Neuronal stem cell (in vitro differentiated cells): ENCODE measurements at regions not wholly inside any gene's neighbourhood (a gene's known extent, or its start where the extent isn't known, plus 50 kb on each side); places are given as distances from the start of the nearest gene placed in this dataset.

ENCODE experiments used
- DNase-seq: peaks from one replicate; pipeline ENCODE4 v3.0.0-alpha.2; 2013; ENCODE audit warnings: low spot score
- H2AFZ ChIP-seq: one replicate; pipeline ENCODE4 v1.6.1; 2013; ENCODE audit warnings: mild to moderate bottlenecking, low read length, inconsistent platforms
- H2AK5ac ChIP-seq: 2 replicates; pipeline ENCODE4 v1.6.1; 2013; ENCODE audit warnings: low read depth, mild to moderate bottlenecking, inconsistent platforms, low read length, moderate library complexity, mixed read lengths
- H2BK120ac ChIP-seq: 2 replicates; pipeline ENCODE4 v1.6.1; 2013; ENCODE audit warnings: low read depth, mild to moderate bottlenecking, inconsistent platforms, low read length, moderate library complexity, mixed read lengths
- H2BK12ac ChIP-seq: one replicate; pipeline ENCODE4 v1.6.1; 2013; ENCODE audit warnings: low read length, inconsistent platforms
- H2BK15ac ChIP-seq: 2 replicates; pipeline ENCODE4 v1.6.1; 2013; ENCODE audit warnings: mild to moderate bottlenecking, low read length, inconsistent platforms, mixed read lengths
- H2BK5ac ChIP-seq: one replicate; pipeline ENCODE4 v1.6.1; 2013; ENCODE audit warnings: inconsistent platforms, mild to moderate bottlenecking, low read length, moderate library complexity
- H3K14ac ChIP-seq: one replicate; pipeline ENCODE4 v1.6.1; 2013; ENCODE audit warnings: low read length, inconsistent platforms
- H3K18ac ChIP-seq: 2 replicates; pipeline ENCODE4 v1.6.1; 2013; ENCODE audit warnings: low read length, inconsistent platforms
- H3K23ac ChIP-seq: 2 replicates; pipeline ENCODE4 v1.6.1; 2013; ENCODE audit warnings: low read depth, mild to moderate bottlenecking, mixed read lengths, low read length, inconsistent platforms; ENCODE audit not compliant: poor library complexity
- H3K27ac ChIP-seq: replicated peaks from 3 replicates; pipeline ENCODE4 v1.5.1; 2013; ENCODE audit warnings: low read length, inconsistent platforms
- H3K27me3 ChIP-seq, 3 experiments: 2 replicates each; pipeline ENCODE4 v1.6.1; 2013; ENCODE audit warnings: low read length in 3 of 3, mild to moderate bottlenecking in 2 of 3, inconsistent platforms in 1 of 3, low read depth in 1 of 3, mixed read lengths in 1 of 3, moderate library complexity in 1 of 3; ENCODE audit not compliant: control insufficient read depth in 3 of 3, insufficient read depth in 3 of 3
- H3K36me3 ChIP-seq, 2 donors: replicated peaks in 1 of 2; 2 replicates each; pipeline ENCODE4 v1.6.1; 2013; ENCODE audit warnings: low read length in 2 of 2; ENCODE audit not compliant: control insufficient read depth in 2 of 2, insufficient read depth in 2 of 2
- H3K4ac ChIP-seq: 2 replicates; pipeline ENCODE4 v1.6.1; 2013; ENCODE audit warnings: inconsistent platforms, mild to moderate bottlenecking, low read length, moderate library complexity
- H3K4me1 ChIP-seq, 2 donors: 1 replicate in 1 of 2; 2 replicates in 1 of 2; pipeline ENCODE4 v1.6.1; 2013; ENCODE audit warnings: low read length in 2 of 2, low read depth in 1 of 2; ENCODE audit not compliant: control insufficient read depth in 2 of 2, insufficient read depth in 1 of 2
- H3K4me2 ChIP-seq: one replicate; pipeline ENCODE4 v1.6.1; 2013; ENCODE audit warnings: mild to moderate bottlenecking, low read length, inconsistent platforms; ENCODE audit not compliant: insufficient read depth, poor library complexity, severe bottlenecking
- H3K4me3 ChIP-seq, 2 donors: 2 replicates each; pipeline ENCODE4 v1.5.1; 2013; ENCODE audit warnings: low read length in 2 of 2, mild to moderate bottlenecking in 2 of 2, inconsistent platforms in 1 of 2, moderate library complexity in 1 of 2
- H3K79me1 ChIP-seq: one replicate; pipeline ENCODE4 v1.6.1; 2013; ENCODE audit warnings: low read depth, mild to moderate bottlenecking, inconsistent platforms, low read length, moderate library complexity
- H3K9ac ChIP-seq: one replicate; pipeline ENCODE4 v1.6.1; 2013; ENCODE audit warnings: mild to moderate bottlenecking, low read depth, low read length, inconsistent platforms; ENCODE audit not compliant: poor library complexity
- H3K9me3 ChIP-seq, 2 donors: replicated peaks in 1 of 2; 2 replicates each; pipeline versions ENCODE3 to v1.6.1; 2013; ENCODE audit warnings: low read length in 2 of 2, mild to moderate bottlenecking in 2 of 2, inconsistent platforms in 1 of 2, low read depth in 1 of 2, mixed read lengths in 1 of 2, moderate library complexity in 1 of 2; ENCODE audit not compliant: control insufficient read depth in 2 of 2, insufficient read depth in 1 of 2
- H4K8ac ChIP-seq: one replicate; pipeline ENCODE4 v1.6.1; 2013; ENCODE audit warnings: low read depth, mild to moderate bottlenecking, inconsistent platforms, low read length, moderate library complexity
- H4K91ac ChIP-seq: one replicate; pipeline ENCODE4 v1.6.1; 2013; ENCODE audit warnings: low read length, low read depth, mild to moderate bottlenecking, inconsistent platforms; ENCODE audit not compliant: poor library complexity
- WGBS, 2 donors: extraction: QIAGEN DNeasy Blood & Tissue Kit; methylation state at CpG; one replicate each; pipeline ENCODE4 v1.1.7; 2013; ENCODE audit warnings: missing lambda C conversion rate in 2 of 2, mixed read lengths in 1 of 2; ENCODE audit not compliant: insufficient read length in 2 of 2, insufficient replicate concordance in 1 of 2; ENCODE audit errors: extremely low coverage in 2 of 2; 5-methylcytosine and 5-hydroxymethylcytosine counted together

GRCh38 chr3:56939834-56940233 lies 120.6 kb upstream of the SPATA12 start:
- no peak overlapping the region for H4K8ac ChIP-seq
- no peak overlapping the region for H3K27ac ChIP-seq
- no peak overlapping the region for H2AFZ ChIP-seq
- no peak overlapping the region for H4K91ac ChIP-seq
- no peak for DNase-seq
- H2BK5ac ChIP-seq: no peak overlapping the region
- H3K18ac ChIP-seq: no peak overlapping the region
- no peak overlapping the region for H3K4me3 ChIP-seq
- H3K9ac ChIP-seq: no peak overlapping the region
- H2BK120ac ChIP-seq: no peak overlapping the region
- H3K79me1 ChIP-seq: no peaks in the 10 kb centered on the region
- no peaks in the 10 kb centered on the region for H3K36me3 ChIP-seq
- H3K23ac ChIP-seq: no peak overlapping the region
- H3K27me3 ChIP-seq: no peaks in the 10 kb centered on the region
- no peaks in the 10 kb centered on the region for H3K9me3 ChIP-seq
- H3K14ac ChIP-seq: no peak overlapping the region
- no CpG with 5 or more reads among the region's 1 CpG for WGBS, 2 donors
- H3K4ac ChIP-seq: no peak overlapping the region
- no peak overlapping the region for H2BK15ac ChIP-seq
- peaks cover 2 to 4% of the 10 kb centered on the region in 2 donors for H3K4me1 ChIP-seq
- no peak overlapping the region for H2BK12ac ChIP-seq
- no peak overlapping the region for H3K4me2 ChIP-seq
- no peak overlapping the region for H2AK5ac ChIP-seq

- H2BK12ac ChIP-seq: no peak overlapping the region
- H2AFZ ChIP-seq: peak overlapping the region; percentile 5
- DNase-seq: no peak
- H3K23ac ChIP-seq: no peak overlapping the region
- no peak overlapping the region for H4K91ac ChIP-seq
- no peak overlapping the region for H3K4me3 ChIP-seq
- WGBS, 2 donors: no CpG with 5 or more reads among the region's 8 CpGs
- H2BK120ac ChIP-seq: no peak overlapping the region
- H3K18ac ChIP-seq: no peak overlapping the region
- H3K9ac ChIP-seq: no peak overlapping the region
- peaks cover 2 to 4% of the 10 kb centered on the region in 2 donors for H3K4me1 ChIP-seq
- no peak overlapping the region for H3K27ac ChIP-seq
- H4K8ac ChIP-seq: no peak overlapping the region
- no peaks in the 10 kb centered on the region for H3K27me3 ChIP-seq
- no peak overlapping the region for H2BK15ac ChIP-seq
- H3K79me1 ChIP-seq: no peaks in the 10 kb centered on the region
- no peaks in the 10 kb centered on the region for H3K36me3 ChIP-seq
- H3K4me2 ChIP-seq: no peak overlapping the region
- H3K14ac ChIP-seq: no peak overlapping the region
- peaks cover 0 to 2% of the 10 kb centered on the region in 2 donors for H3K9me3 ChIP-seq
- H3K4ac ChIP-seq: no peak overlapping the region
- no peak overlapping the region for H2BK5ac ChIP-seq
- H2AK5ac ChIP-seq: no peak overlapping the region
These were observed 121.9 kb upstream of the SPATA12 start for GRCh38 chr3:56938530-56938929.

- Histone ChIP-seq H2BK120ac (no peak overlapping the region), H3K4me2 (no peak overlapping the region), H3K27ac (no peak overlapping the region), H3K14ac (no peak overlapping the region), H3K9ac (no peak overlapping the region), H3K9me3 (peaks cover 0 to 2% of the 10 kb centered on the region in 2 donors), H3K4ac (no peak overlapping the region), H2AFZ (no peak overlapping the region), H3K27me3 (no peaks in the 10 kb centered on the region), H2BK15ac (no peak overlapping the region), H3K36me3 (no peaks in the 10 kb centered on the region), H2BK12ac (no peak overlapping the region), H3K18ac (no peak overlapping the region), H4K8ac (no peak overlapping the region), H3K4me1 (peaks cover 2 to 4% of the 10 kb centered on the region in 2 donors), H3K23ac (no peak overlapping the region), H4K91ac (no peak overlapping the region), H3K79me1 (no peaks in the 10 kb centered on the region), H2BK5ac (no peak overlapping the region), H2AK5ac (no peak overlapping the region), H3K4me3 (no peak overlapping the region)
- DNase-seq: no peak
These were observed 122.9 kb upstream of the SPATA12 start for GRCh38 chr3:56937580-56937979.

GRCh38 chr3:56935811-56936210 lies 124.7 kb upstream of the SPATA12 start:
- Histone ChIP-seq H2AK5ac (no peak overlapping the region), H3K9me3 (peaks cover 0 to 2% of the 10 kb centered on the region in 2 donors), H3K14ac (no peak overlapping the region), H3K18ac (no peak overlapping the region), H3K9ac (no peak overlapping the region), H3K4me1 (peaks cover 2 to 4% of the 10 kb centered on the region in 2 donors), H3K79me1 (no peaks in the 10 kb centered on the region), H3K4me3 (no peak overlapping the region), H2BK15ac (no peak overlapping the region), H3K4me2 (no peak overlapping the region), H2AFZ (no peak overlapping the region), H4K91ac (no peak overlapping the region), H3K27ac (no peak overlapping the region), H2BK120ac (no peak overlapping the region), H3K27me3 (no peaks in the 10 kb centered on the region), H2BK12ac (no peak overlapping the region), H4K8ac (no peak overlapping the region), H2BK5ac (no peak overlapping the region), H3K4ac (no peak overlapping the region), H3K36me3 (no peaks in the 10 kb centered on the region), H3K23ac (no peak overlapping the region)
- no CpG with 5 or more reads among the region's 1 CpG for whole genome bisulfite sequencing, 2 donors
- no peak for DNase-seq
